ENCODE measurements at regions not wholly inside any gene's neighbourhood (a gene's known extent, or its start where the extent isn't known, plus 50 kb on each side); places are given as distances from the start of the nearest gene placed in this dataset.

GRCh38 chr7:67870396-67870795 is 873.8 kb downstream of the TYW1 start:
- Histone ChIP-seq H3K4me3 (ENCODE audit: low read length) (no peak overlapping the region), H3K27ac (ENCODE audit: low read length) (no peak overlapping the region), H3K4me2 (ENCODE audit: low read depth, low read length) (no peak overlapping the region), H3K9me3 (replicated peaks; ENCODE audit: insufficient read depth, low read length) (no peaks in the 10 kb centered on the region), H3K27me3 (replicated peaks; ENCODE audit: insufficient read depth, low read length) (no peaks in the 10 kb centered on the region), H2AFZ (ENCODE audit: low read length) (no peak overlapping the region), H3K79me2 (ENCODE audit: low read length) (no peaks in the 10 kb centered on the region), H3F3A (ENCODE audit: insufficient read depth, low read length) (no peaks in the 10 kb centered on the region), H3K4me1 (ENCODE audit: low read length) (no peaks in the 10 kb centered on the region), H3K36me3 (replicated peaks; ENCODE audit: insufficient read depth, low read length) (no peaks in the 10 kb centered on the region), H4K20me1 (ENCODE audit: insufficient read depth, low read length) (no peaks in the 10 kb centered on the region), H3K9ac (ENCODE audit: low read length) (no peak overlapping the region), H3K9me2 (replicated peaks; ENCODE audit: insufficient read depth, low read length) (no peaks in the 10 kb centered on the region)
- no peak for DNase-seq
- no peak for TF ChIP-seq EZH2 (optimal IDR thresholded peaks at IDR 0.05; ENCODE audit: low read depth, low read length)
- TF ChIP-seq, protein P1, sequence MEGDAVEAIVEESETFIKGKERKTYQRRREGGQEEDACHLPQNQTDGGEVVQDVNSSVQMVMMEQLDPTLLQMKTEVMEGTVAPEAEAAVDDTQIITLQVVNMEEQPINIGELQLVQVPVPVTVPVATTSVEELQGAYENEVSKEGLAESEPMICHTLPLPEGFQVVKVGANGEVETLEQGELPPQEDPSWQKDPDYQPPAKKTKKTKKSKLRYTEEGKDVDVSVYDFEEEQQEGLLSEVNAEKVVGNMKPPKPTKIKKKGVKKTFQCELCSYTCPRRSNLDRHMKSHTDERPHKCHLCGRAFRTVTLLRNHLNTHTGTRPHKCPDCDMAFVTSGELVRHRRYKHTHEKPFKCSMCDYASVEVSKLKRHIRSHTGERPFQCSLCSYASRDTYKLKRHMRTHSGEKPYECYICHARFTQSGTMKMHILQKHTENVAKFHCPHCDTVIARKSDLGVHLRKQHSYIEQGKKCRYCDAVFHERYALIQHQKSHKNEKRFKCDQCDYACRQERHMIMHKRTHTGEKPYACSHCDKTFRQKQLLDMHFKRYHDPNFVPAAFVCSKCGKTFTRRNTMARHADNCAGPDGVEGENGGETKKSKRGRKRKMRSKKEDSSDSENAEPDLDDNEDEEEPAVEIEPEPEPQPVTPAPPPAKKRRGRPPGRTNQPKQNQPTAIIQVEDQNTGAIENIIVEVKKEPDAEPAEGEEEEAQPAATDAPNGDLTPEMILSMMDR (IDR thresholded peaks at IDR 0.05; ENCODE audit: low read length): no peak
- TF ChIP-seq EZH2phosphoT487 (IDR thresholded peaks at IDR 0.05; ENCODE audit: low read length): no peak

- Histone ChIP-seq H3K9ac (ENCODE audit: low read length) (no peak overlapping the region), H3K27me3 (replicated peaks; ENCODE audit: insufficient read depth, low read length) (no peaks in the 10 kb centered on the region), H3K4me3 (ENCODE audit: low read length) (no peak overlapping the region), H3K4me1 (ENCODE audit: low read length) (no peaks in the 10 kb centered on the region), H3K79me2 (ENCODE audit: low read length) (no peaks in the 10 kb centered on the region), H3K36me3 (replicated peaks; ENCODE audit: insufficient read depth, low read length) (no peaks in the 10 kb centered on the region), H3K9me2 (replicated peaks; ENCODE audit: insufficient read depth, low read length) (no peaks in the 10 kb centered on the region), H3K4me2 (ENCODE audit: low read depth, low read length) (no peak overlapping the region), H2AFZ (ENCODE audit: low read length) (no peak overlapping the region), H3F3A (ENCODE audit: insufficient read depth, low read length) (no peaks in the 10 kb centered on the region), H3K27ac (ENCODE audit: low read length) (no peak overlapping the region), H3K9me3 (replicated peaks; ENCODE audit: insufficient read depth, low read length) (no peaks in the 10 kb centered on the region), H4K20me1 (ENCODE audit: insufficient read depth, low read length) (no peaks in the 10 kb centered on the region)
- DNase-seq: no peak
- TF ChIP-seq EZH2phosphoT487 (IDR thresholded peaks at IDR 0.05; ENCODE audit: low read length): no peak
- TF ChIP-seq, protein P1 (IDR thresholded peaks at IDR 0.05; ENCODE audit: low read length): no peak
- TF ChIP-seq EZH2 (optimal IDR thresholded peaks at IDR 0.05; ENCODE audit: low read depth, low read length): no peak
Measured at GRCh38 chr7:67875558-67875957, 878.9 kb downstream of the TYW1 start.

GRCh38 chr7:67878808-67879207 is 882.2 kb downstream of the TYW1 start:
- Histone ChIP-seq H3F3A (ENCODE audit: insufficient read depth, low read length) (no peaks in the 10 kb centered on the region), H3K9me2 (replicated peaks; ENCODE audit: insufficient read depth, low read length) (no peaks in the 10 kb centered on the region), H3K36me3 (replicated peaks; ENCODE audit: insufficient read depth, low read length) (no peaks in the 10 kb centered on the region), H3K9me3 (replicated peaks; ENCODE audit: insufficient read depth, low read length) (no peaks in the 10 kb centered on the region), H3K9ac (ENCODE audit: low read length) (no peak overlapping the region), H2AFZ (ENCODE audit: low read length) (no peak overlapping the region), H3K4me3 (ENCODE audit: low read length) (no peak overlapping the region), H3K27me3 (replicated peaks; ENCODE audit: insufficient read depth, low read length) (no peaks in the 10 kb centered on the region), H4K20me1 (ENCODE audit: insufficient read depth, low read length) (no peaks in the 10 kb centered on the region), H3K4me2 (ENCODE audit: low read depth, low read length) (no peak overlapping the region), H3K27ac (ENCODE audit: low read length) (no peak overlapping the region), H3K79me2 (ENCODE audit: low read length) (no peaks in the 10 kb centered on the region), H3K4me1 (ENCODE audit: low read length) (no peaks in the 10 kb centered on the region)
- DNase-seq: no peak
- TF ChIP-seq EZH2 (optimal IDR thresholded peaks at IDR 0.05; ENCODE audit: low read depth, low read length) (no peak), EZH2phosphoT487 (IDR thresholded peaks at IDR 0.05; ENCODE audit: low read length) (no peak)
- TF ChIP-seq, protein P1 (IDR thresholded peaks at IDR 0.05; ENCODE audit: low read length): no peak
